Activated naive CD4-positive, alpha-beta T cell treated with anti-CD3 and anti-CD28 coated beads for 36 hours (primary cell): ENCODE measurements at regions not wholly inside any gene's neighbourhood (a gene's known extent, or its start where the extent isn't known, plus 50 kb on each side); places are given as distances from the start of the nearest gene placed in this dataset.
"Not testable (repeated sequence)": the region's sequence is repeated elsewhere in the genome, so short reads cannot be mapped to it uniquely, and the experiment has no call there.

Experiments used
- CTCF ChIA-PET: fragments of 350-600 bp; sonication (Branson Sonifier 250); formaldehyde crosslinking; loops from one replicate; lab custom pipeline; 2021; ENCODE audit warnings: antibody characterized with exemption; lab: Charles Lee
- DNase-seq: peaks from one replicate; pipeline ENCODE4 v3.0.0-alpha.2; 2020
- H3K27ac Mint-ChIP-seq: one replicate; pipeline ENCODE4 v1.8.0; 2021; ENCODE audit warnings: mild to moderate bottlenecking, mixed read lengths
- H3K27me3 Mint-ChIP-seq: one replicate; pipeline ENCODE4 v1.8.0; 2021; ENCODE audit warnings: low read depth, mixed read lengths
- H3K36me3 Mint-ChIP-seq: one replicate; pipeline ENCODE4 v1.8.0; 2021; ENCODE audit warnings: low read depth, mixed read lengths
- H3K4me1 Mint-ChIP-seq: one replicate; pipeline ENCODE4 v1.8.0; 2021; ENCODE audit warnings: low read depth, mixed read lengths
- H3K4me3 Mint-ChIP-seq: one replicate; pipeline ENCODE4 v1.8.0; 2021; ENCODE audit warnings: mild to moderate bottlenecking, moderate library complexity, mixed read lengths
- H3K9me3 Mint-ChIP-seq: one replicate; pipeline ENCODE4 v1.8.0; 2021; ENCODE audit warnings: mixed read lengths
- intact Hi-C: fragments of 100-400 bp; cut with micrococcal nuclease; formaldehyde crosslinking; loops from one replicate; pipeline ENCODE4 v1.15.1; 2023

DNA sequence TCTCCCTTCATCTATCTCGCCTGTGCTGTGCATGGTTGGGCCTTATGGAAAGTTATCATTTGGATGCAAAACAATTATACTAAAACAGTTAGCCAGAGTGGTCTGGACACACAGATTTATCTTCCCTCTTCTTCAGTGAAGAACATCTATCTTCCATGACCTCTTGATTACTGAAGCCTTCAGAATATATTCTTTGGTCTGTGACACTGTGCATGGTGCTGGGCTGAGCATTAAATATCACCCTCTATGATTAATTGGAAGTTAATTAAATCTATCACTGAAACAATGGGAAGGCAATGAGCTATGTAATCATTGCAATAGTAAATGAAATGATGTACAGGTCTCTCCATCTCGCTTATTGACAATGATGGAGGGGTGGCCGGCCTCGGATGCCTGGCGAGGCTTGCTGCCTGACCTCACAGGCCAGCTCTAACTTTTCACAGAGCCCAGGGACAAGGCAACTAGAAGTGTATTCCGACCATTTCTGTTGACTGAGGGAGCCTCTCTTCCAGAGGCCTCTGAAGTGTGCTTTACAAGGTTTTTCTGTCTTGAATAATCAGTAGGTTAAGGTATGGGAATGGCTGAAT, 186.6 kb downstream of the NKX6-1 start:
- H3K36me3 Mint-ChIP-seq, result no peaks in the 10 kb centered on the region
- H3K4me3 Mint-ChIP-seq, result no peak overlapping the region
- H3K27ac Mint-ChIP-seq, result no peak overlapping the region
- DNase-seq, result no peak
- H3K9me3 Mint-ChIP-seq, result no peaks in the 10 kb centered on the region
- intact Hi-C loops, result no loop called here
- no peaks in the 10 kb centered on the region for H3K4me1 Mint-ChIP-seq
- H3K27me3 Mint-ChIP-seq, result no peaks in the 10 kb centered on the region
- CTCF ChIA-PET, result no interaction called here

DNA sequence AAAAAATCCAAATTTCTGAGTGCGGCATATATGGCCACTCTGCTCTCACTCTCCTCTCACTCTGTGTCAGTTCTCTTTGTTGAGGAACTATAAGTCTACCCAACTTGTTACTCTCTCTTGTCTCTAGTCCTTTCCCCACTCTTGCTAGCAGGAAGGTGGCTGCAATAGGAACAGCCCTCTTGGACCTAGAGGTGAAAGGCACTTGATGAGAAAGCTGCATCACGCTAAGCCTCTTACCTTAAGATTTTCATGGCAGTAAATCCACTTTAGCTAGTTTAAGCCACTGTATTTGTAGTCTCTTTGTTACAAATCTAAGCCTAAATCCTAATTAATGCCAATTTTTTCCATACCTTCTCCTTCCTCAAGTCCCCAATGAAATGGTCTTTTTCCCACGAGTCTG, 189.9 kb downstream of the NKX6-1 start:
- no peaks in the 10 kb centered on the region for H3K4me1 Mint-ChIP-seq
- intact Hi-C loops, result no loop called here
- no peak overlapping the region for H3K4me3 Mint-ChIP-seq
- H3K9me3 Mint-ChIP-seq, result no peaks in the 10 kb centered on the region
- no peaks in the 10 kb centered on the region for H3K27me3 Mint-ChIP-seq
- H3K36me3 Mint-ChIP-seq, result no peaks in the 10 kb centered on the region
- H3K27ac Mint-ChIP-seq, result no peak overlapping the region
- no peak for DNase-seq
- CTCF ChIA-PET, result no interaction called here

DNA sequence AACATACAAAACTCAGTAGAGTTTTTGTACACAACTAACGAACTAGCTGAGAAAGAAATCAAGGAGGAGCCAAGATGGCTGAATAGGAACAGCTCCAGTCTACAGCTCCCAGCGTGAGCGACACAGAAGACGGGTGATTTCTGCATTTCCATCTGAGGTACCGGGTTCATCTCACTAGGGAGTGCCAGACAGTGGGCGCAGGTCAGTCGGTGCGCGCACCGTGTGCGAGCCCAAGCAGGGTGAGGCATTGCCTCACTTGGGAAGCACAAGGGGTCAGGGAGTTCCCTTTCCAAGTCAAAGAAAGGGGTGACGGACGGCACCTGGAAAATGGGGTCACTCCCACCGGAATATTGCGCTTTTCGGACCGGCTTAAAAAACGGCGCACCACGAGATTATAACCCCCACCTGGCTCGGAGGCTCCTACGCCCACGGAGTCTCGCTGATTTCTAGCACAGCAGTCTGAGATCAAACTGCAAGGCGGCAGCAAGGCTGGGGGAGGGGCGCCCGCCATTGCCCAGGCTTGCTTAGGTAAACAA, 200.3 kb downstream of the NKX6-1 start:
- DNase-seq, intact Hi-C loops, H3K9me3 Mint-ChIP-seq, H3K4me3 Mint-ChIP-seq, H3K27ac Mint-ChIP-seq, H3K4me1 Mint-ChIP-seq, H3K27me3 Mint-ChIP-seq, H3K36me3 Mint-ChIP-seq: not testable (repeated sequence)
- CTCF ChIA-PET, result interaction anchor here (0.7 kb wide), 1 partner anchor 12 kb away, joined by 3 read pairs; no protein-coding TSS in a partner anchor

DNA sequence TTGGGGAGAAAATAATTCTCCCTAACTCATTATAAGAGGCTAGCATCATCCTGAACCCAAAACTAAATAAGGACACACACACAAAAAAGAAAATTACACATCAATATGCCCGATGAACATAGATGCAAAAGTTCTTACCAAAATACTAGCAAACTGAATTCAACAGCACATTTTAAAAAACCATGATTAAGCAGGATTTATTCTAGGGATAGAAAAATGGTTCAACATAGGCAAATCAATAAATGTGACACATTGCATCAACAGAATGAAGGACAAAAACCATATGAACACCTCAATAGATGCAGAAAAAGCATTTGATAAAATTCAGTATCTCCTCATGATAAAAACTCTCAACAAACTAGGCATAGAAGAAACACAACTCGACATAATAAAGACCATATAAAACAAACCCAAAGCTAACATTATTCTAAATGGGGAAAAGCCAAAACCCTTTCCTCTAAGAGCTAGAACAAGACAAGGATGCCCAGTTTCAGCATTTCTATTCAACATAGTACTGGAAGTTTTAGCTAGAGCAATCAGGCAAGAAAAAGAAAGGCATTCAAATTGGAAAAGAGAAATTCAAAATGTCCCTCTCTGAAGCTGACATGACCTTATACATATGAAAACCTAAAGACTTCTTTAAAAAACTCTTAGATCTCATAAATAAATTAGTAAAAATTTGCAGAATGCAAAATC, 200.9 kb downstream of the NKX6-1 start:
- no peaks in the 10 kb centered on the region for H3K36me3 Mint-ChIP-seq

DNA sequence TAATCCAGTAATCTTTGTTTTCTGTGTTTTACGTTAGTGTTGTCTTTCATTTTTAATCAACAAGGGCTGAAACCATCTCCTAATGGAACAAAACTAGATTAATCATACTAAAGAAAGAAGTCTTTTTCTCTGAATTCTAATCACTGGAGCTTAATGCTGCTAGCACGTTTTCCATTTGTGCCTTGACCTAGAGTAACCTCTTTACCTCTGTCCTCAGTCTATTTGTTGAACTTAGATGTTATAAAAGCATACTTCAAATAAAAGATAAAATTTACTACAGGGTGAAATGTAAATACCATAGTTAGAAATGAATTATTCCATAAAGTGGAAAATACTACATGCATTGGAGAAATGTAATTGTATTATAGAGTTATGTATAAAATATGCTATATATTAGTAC, 207.1 kb downstream of the NKX6-1 start:
- CTCF ChIA-PET, result no interaction called here
- Mint-ChIP-seq H3K27ac (no peak overlapping the region), H3K4me1 (no peaks in the 10 kb centered on the region), H3K36me3 (no peaks in the 10 kb centered on the region), H3K4me3 (no peak overlapping the region), H3K9me3 (peaks cover 9% of the 10 kb centered on the region), H3K27me3 (peaks cover 3% of the 10 kb centered on the region)
- DNase-seq, result no peak
- intact Hi-C loops, result no loop called here

More for the DNA sequence above, 200.9 kb downstream of the NKX6-1 start:
- Mint-ChIP-seq H3K27me3 (peaks cover 3% of the 10 kb centered on the region), H3K4me3 (no peak overlapping the region), H3K4me1 (no peaks in the 10 kb centered on the region), H3K9me3 (peaks cover 7% of the 10 kb centered on the region), H3K27ac (no peak overlapping the region)
- no peak for DNase-seq
- intact Hi-C loops, result no loop called here
- CTCF ChIA-PET, result interaction anchor here (0.7 kb wide), 1 partner anchor 11 kb away, joined by 3 read pairs; no protein-coding TSS in a partner anchor

DNA sequence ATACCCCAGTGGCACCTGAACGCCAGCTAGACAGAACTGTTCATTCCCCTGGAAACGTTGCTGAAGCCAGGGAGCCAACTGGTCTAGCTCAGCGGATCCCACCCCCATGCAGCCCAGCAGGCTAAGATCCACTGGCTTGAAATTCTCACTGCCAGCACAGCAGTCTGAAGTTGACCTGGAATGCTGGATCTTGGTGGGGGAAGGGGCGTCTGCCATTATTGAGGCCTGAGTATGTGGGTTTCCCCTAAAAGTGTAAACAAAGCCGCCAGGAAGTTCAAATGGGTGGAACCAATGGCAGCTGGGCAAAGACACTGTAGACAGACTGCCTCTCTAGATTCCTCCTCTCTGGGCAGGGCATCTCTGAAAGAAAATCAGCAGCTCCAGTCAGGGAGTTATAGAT, 213.0 kb downstream of the NKX6-1 start:
- CTCF ChIA-PET, result no interaction called here

DNA sequence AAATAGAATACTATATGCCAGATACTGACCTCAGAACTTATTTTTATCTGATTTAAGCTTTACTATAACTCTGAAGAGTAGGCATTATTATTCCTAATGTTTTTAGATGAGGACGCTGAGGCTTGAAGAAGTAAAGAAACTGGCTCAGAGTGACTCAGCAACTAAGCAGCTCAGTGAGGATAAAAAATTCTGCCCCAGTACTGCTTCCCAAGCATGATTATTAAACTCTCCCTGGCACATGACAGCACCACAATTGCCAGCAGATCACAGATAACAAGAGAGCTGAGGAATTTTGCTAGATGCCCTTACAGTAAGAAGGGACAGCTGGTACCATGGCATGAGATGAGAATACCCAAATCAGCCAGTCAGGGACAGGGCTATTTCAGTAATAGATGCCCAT, 219.4 kb downstream of the NKX6-1 start:
- Mint-ChIP-seq H3K36me3 (no peaks in the 10 kb centered on the region), H3K27me3 (no peaks in the 10 kb centered on the region), H3K27ac (no peak overlapping the region), H3K4me1 (no peaks in the 10 kb centered on the region), H3K9me3 (no peaks in the 10 kb centered on the region), H3K4me3 (no peak overlapping the region)
- intact Hi-C loops, result no loop called here
- CTCF ChIA-PET, result no interaction called here
- no peak for DNase-seq

More for the DNA sequence above, 213.0 kb downstream of the NKX6-1 start:
- H3K4me3 Mint-ChIP-seq, result no peak overlapping the region
- H3K27me3 Mint-ChIP-seq, result no peaks in the 10 kb centered on the region
- no peak for DNase-seq
- H3K27ac Mint-ChIP-seq, result no peak overlapping the region
- peaks cover 7% of the 10 kb centered on the region for H3K9me3 Mint-ChIP-seq
- H3K36me3 Mint-ChIP-seq, result no peaks in the 10 kb centered on the region
- intact Hi-C loops, result no loop called here
- no peaks in the 10 kb centered on the region for H3K4me1 Mint-ChIP-seq

DNA sequence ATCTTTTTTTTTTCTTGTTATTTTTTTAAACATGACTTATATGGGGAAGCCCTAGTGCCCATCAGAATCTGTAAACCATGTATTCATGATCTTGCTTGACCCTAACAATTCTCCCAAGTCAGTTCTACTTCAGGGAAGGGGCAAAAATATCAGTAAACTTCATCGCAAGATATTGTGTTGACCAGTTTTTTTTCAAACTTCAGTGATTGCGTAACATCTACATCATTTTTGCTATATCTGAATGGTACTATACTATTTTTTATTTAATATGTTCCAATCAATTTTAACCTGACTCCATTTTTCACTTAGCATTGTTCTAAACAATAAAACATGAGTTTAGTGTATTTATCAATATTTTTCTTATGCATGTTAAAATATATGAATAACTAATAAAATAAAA, 221.2 kb downstream of the NKX6-1 start:
- intact Hi-C loops, result no loop called here
- no peak overlapping the region for H3K4me3 Mint-ChIP-seq
- CTCF ChIA-PET, result interaction anchor here (0.6 kb wide), 1 partner anchor 12 kb away, joined by 3 read pairs; no protein-coding TSS in a partner anchor
- no peak for DNase-seq
- no peaks in the 10 kb centered on the region for H3K27me3 Mint-ChIP-seq
- no peaks in the 10 kb centered on the region for H3K4me1 Mint-ChIP-seq
- no peak overlapping the region for H3K27ac Mint-ChIP-seq
- no peaks in the 10 kb centered on the region for H3K36me3 Mint-ChIP-seq
- H3K9me3 Mint-ChIP-seq, result no peaks in the 10 kb centered on the region

DNA sequence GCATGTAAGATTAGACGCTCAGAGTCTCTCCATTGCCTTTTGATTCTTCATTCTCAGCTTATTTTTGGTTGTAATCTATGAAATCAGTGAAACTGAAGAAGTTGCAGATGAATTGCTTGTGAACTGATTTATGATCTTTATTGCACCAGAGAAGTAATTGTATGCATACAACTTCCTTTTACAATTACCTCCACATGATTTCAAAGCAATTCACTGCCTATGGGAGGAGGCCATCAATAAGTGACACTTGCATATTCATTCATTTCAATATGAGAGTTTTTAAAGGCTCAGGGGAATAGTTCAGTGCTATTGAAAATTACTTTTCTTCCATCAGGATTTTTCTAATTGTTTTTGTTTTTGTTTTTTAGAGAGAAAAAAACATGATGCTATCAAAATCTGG, 222.3 kb downstream of the NKX6-1 start:
- H3K27me3 Mint-ChIP-seq, result no peaks in the 10 kb centered on the region

DNA sequence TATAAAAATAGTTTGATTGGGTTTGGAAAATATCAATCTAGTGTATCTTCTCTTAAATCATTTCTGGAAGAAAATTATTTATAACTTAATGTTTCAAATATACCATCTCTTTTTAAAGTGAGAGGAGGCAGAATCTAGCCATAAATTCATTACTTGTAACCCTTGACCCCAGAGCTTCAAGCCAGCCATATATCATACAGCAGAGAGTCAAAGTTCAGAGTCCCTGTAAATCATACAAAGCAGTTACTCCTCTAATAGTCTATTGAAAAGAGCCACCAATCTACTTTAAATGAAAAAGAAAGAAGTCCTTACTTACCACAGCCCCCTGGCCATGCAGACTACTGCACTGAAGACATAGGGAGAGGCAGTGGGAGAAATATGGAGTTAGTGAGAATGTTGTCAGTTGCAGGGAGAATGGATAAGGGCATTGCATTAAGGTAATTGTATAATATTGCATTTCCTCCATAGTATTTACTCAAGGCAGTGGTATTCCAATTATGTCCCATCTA, 229.5 kb downstream of the NKX6-1 start:
- no peak overlapping the region for H3K4me3 Mint-ChIP-seq
- H3K27me3 Mint-ChIP-seq, result no peaks in the 10 kb centered on the region
- intact Hi-C loops, result no loop called here
- no peak overlapping the region for H3K27ac Mint-ChIP-seq
- no peaks in the 10 kb centered on the region for H3K9me3 Mint-ChIP-seq
- H3K4me1 Mint-ChIP-seq, result no peaks in the 10 kb centered on the region
- CTCF ChIA-PET, result no interaction called here
- no peaks in the 10 kb centered on the region for H3K36me3 Mint-ChIP-seq
- no peak for DNase-seq

More for the DNA sequence above, 222.3 kb downstream of the NKX6-1 start:
- no peaks in the 10 kb centered on the region for H3K4me1 Mint-ChIP-seq
- no peak for DNase-seq
- H3K27ac Mint-ChIP-seq, result no peak overlapping the region
- no peaks in the 10 kb centered on the region for H3K36me3 Mint-ChIP-seq
- CTCF ChIA-PET, result no interaction called here
- H3K9me3 Mint-ChIP-seq, result no peaks in the 10 kb centered on the region
- H3K4me3 Mint-ChIP-seq, result no peak overlapping the region
- intact Hi-C loops, result no loop called here

DNA sequence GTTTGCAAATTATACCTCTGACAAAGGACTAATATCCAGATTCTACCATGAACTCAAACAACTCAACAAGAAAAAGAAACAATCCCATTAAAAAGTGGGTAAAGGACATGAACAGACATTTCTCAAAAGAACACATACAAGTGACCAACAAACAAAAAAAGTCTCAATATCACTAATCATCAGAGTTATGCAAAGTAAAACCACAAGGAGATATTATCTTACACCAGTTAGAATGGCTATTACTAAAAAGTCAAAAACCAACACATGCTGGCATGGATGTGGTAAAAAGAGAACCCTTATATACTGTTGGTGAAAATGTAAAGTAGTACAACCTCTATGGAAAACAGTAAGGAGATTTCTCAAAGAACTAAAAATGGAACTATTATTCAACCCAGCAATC, 234.4 kb downstream of the NKX6-1 start:
- Mint-ChIP-seq H3K4me3 (no peak overlapping the region), H3K36me3 (peaks cover 2% of the 10 kb centered on the region), H3K9me3 (peaks cover 22% of the 10 kb centered on the region), H3K27ac (no peak overlapping the region), H3K4me1 (no peaks in the 10 kb centered on the region), H3K27me3 (no peaks in the 10 kb centered on the region)
- no peak for DNase-seq
- CTCF ChIA-PET, result no interaction called here
- intact Hi-C loops, result no loop called here

DNA sequence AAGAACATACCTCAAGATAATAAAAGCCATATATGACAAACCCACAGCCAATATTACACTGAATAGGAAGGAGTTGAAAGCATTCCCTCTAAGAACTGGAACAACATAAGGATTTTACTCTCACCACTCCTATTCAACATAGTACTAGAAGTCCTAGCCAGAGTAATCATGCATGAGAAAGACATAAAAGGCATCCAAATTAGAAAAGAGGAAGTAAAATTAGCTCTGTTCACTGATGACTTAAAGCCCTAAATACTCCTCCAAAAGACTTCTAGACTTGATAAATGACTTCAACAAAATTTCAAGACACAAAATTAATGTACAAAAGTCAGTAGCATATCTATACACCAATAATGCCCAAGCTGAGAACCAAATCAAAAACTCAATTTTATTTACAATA, 235.7 kb downstream of the NKX6-1 start:
- H3K36me3 Mint-ChIP-seq, result peaks cover 2% of the 10 kb centered on the region
- no peaks in the 10 kb centered on the region for H3K27me3 Mint-ChIP-seq
- no peak overlapping the region for H3K27ac Mint-ChIP-seq
- no peaks in the 10 kb centered on the region for H3K4me1 Mint-ChIP-seq
- intact Hi-C loops, result no loop called here
- no peak overlapping the region for H3K4me3 Mint-ChIP-seq
- CTCF ChIA-PET, result no interaction called here
- no peak for DNase-seq
- H3K9me3 Mint-ChIP-seq, result peaks cover 29% of the 10 kb centered on the region

DNA sequence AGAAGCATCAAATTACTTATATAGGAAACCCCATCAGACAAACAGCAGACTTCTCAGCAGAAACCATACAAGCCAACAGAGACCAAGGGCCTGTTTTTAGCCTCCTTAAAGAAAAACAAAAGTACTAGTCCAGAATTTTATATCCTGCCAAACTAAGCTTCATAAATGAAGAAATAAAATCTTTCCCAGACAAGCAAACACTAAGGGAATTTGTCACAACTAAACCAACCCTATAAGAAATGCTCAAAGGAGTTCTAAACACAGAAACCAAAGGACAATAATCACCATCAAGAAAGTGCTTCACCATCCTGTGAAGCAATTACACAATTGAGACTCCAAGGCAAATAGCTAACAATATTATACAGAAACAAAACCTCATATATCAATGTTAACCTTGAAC, 238.6 kb downstream of the NKX6-1 start:
- no peak overlapping the region for H3K27ac Mint-ChIP-seq
- no peaks in the 10 kb centered on the region for H3K4me1 Mint-ChIP-seq
- intact Hi-C loops, result no loop called here
- no peaks in the 10 kb centered on the region for H3K27me3 Mint-ChIP-seq
- H3K36me3 Mint-ChIP-seq, result peaks cover 2% of the 10 kb centered on the region
- CTCF ChIA-PET, result no interaction called here
- no peak overlapping the region for H3K4me3 Mint-ChIP-seq
- H3K9me3 Mint-ChIP-seq, result peaks cover 29% of the 10 kb centered on the region
- no peak for DNase-seq
